IMR-90 (cell line): ENCODE measurements at regions not wholly inside any gene's neighbourhood (a gene's known extent, or its start where the extent isn't known, plus 50 kb on each side); places are given as distances from the start of the nearest gene placed in this dataset.

ENCODE experiments used
- BHLHE40 ChIP-seq: fragments of 150-350 bp; IDR thresholded peaks from 2 replicates; pipeline ENCODE4 v1.6.1; 2016; ENCODE audit warnings: mild to moderate bottlenecking, low read depth, low read length
- CTCF ChIP-seq: conservative IDR thresholded peaks from 2 replicates; pipeline ENCODE4 v1.5.1; 2012; ENCODE audit warnings: mild to moderate bottlenecking, low read depth, low read length, improper control_type of control experiment
- MAFK ChIP-seq: IDR thresholded peaks from 2 replicates; pipeline ENCODE4 v1.6.1; 2012; ENCODE audit warnings: low read depth, low read length, improper control_type of control experiment
- MAZ ChIP-seq: IDR thresholded peaks from 2 replicates; pipeline ENCODE4 v1.6.1; 2012; ENCODE audit warnings: low read depth, mild to moderate bottlenecking, low read length, improper control_type of control experiment, moderate library complexity, borderline replicate concordance
- POLR2A ChIP-seq: IDR thresholded peaks from 2 replicates; pipeline ENCODE4 v1.6.1; 2012; ENCODE audit warnings: mild to moderate bottlenecking, low read depth, low read length
- RAD21 ChIP-seq: IDR thresholded peaks from 2 replicates; pipeline ENCODE4 v1.6.1; 2012; ENCODE audit warnings: low read length, improper control_type of control experiment
- SMC3 ChIP-seq: fragments of 150-350 bp; IDR thresholded peaks from 2 replicates; pipeline ENCODE4 v1.6.1; 2016; ENCODE audit warnings: low read depth, mild to moderate bottlenecking, antibody characterized with exemption, low read length, moderate library complexity

- TF ChIP-seq CTCF (no peak), POLR2A (no peak), RAD21 (no peak), MAFK (no peak), BHLHE40 (no peak), SMC3 (no peak), MAZ (no peak)
These were observed 232.9 kb upstream of the STK17B start for GRCh38 chr2:196404276-196404675.
